ENCODE measurements at regions not wholly inside any gene's neighbourhood (a gene's known extent, or its start where the extent isn't known, plus 50 kb on each side); places are given as distances from the start of the nearest gene placed in this dataset.

DNA sequence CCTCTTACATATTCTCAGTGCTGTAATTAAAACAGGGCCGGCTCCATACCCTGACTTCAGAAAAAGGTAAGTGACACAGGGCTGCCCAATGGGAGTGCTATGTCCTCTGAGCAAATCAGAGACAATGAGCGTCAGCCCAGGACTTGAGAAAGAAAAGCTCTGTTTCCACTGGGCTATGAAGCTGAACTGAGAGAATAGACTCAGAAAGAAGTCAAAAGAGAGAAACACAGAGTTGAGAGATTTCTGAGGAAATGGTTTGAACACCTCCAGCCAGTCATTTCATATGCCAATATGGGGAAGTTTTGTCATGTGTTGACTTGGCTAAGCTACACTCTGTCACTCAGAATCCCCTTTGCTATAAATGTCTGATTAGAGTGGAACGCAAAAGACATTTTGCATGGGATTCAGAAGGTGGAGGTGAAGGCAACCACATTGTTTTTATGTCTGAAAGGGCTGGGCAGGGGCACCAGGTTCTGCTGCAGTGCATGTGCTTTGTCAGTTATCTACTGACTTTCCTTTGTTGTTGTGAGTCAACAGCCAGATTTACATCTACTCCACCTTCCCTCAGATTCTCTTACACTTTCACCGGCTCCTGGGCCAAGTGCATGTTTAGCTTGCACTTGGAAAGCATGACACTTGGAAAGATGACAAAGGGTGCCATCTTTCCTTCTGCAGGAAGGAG is 313.3 kb downstream of the DUSP6 start:
- BruUV-seq (replicated peaks), result no TSS peak

DNA sequence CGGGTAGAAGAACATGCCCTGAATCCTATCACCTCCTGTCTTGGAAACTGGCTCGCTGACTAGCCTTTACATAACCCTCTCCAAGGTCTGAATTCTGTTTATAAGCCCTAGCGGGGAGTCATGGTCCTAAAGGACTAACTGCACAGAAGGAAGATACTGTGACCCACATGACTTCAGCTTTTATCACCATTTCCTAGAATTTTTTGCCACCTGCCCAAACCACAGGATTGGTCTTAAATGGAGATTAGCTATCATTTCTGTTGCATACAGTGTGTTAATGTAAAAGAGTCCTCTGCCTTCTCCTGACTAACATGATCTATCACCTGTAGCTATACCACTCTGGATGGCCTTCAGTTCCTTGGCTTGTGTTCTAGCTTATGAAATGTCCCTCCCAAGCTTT is 319.2 kb downstream of the DUSP6 start:
- H3K27ac ChIP-seq (ENCODE audit: low read depth, low read length, poor library complexity, severe bottlenecking), result no peak overlapping the region
- H3K9me2 ChIP-seq (ENCODE audit: insufficient read depth, low read length), result no peaks in the 10 kb centered on the region
- H4K20me1 ChIP-seq (ENCODE audit: insufficient read depth, low read length), result no peaks in the 10 kb centered on the region
- ChIA-PET CTCF (ENCODE audit: unreplicated experiment) (interaction anchor here (0.5 kb wide), 1 partner anchor 1225 kb away, joined by 3 read pairs; no protein-coding TSS in a partner anchor), POLR2A (no interaction called here)
- H3K79me2 ChIP-seq (ENCODE audit: insufficient read depth, low read depth, low read length), result no peaks in the 10 kb centered on the region
- no peaks in the 10 kb centered on the region for H3K9me3 ChIP-seq (ENCODE audit: low read length)
- no peak overlapping the region for H3K4me3 ChIP-seq (ENCODE audit: low read depth, low read length, poor library complexity, severe bottlenecking)
- H3K4me1 ChIP-seq (ENCODE audit: insufficient read depth, low read length, poor library complexity, severe bottlenecking), result no peaks in the 10 kb centered on the region
- H3K4me2 ChIP-seq (ENCODE audit: low read length), result no peak overlapping the region
- intact Hi-C loops (cut with micrococcal nuclease; ENCODE audit: unreplicated experiment), result no loop called here
- TF ChIP-seq EZH2phosphoT487 (IDR thresholded peaks at IDR 0.05; ENCODE audit: borderline replicate concordance, low read depth, low read length), result no peak
- TF ChIP-seq, protein P1, sequence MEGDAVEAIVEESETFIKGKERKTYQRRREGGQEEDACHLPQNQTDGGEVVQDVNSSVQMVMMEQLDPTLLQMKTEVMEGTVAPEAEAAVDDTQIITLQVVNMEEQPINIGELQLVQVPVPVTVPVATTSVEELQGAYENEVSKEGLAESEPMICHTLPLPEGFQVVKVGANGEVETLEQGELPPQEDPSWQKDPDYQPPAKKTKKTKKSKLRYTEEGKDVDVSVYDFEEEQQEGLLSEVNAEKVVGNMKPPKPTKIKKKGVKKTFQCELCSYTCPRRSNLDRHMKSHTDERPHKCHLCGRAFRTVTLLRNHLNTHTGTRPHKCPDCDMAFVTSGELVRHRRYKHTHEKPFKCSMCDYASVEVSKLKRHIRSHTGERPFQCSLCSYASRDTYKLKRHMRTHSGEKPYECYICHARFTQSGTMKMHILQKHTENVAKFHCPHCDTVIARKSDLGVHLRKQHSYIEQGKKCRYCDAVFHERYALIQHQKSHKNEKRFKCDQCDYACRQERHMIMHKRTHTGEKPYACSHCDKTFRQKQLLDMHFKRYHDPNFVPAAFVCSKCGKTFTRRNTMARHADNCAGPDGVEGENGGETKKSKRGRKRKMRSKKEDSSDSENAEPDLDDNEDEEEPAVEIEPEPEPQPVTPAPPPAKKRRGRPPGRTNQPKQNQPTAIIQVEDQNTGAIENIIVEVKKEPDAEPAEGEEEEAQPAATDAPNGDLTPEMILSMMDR (conservative IDR thresholded peaks at IDR 0.05; ENCODE audit: low read length), result no peak
- no peak overlapping the region for H2AFZ ChIP-seq (ENCODE audit: low read length)
- H3K36me3 ChIP-seq (ENCODE audit: insufficient read depth, low read length), result no peaks in the 10 kb centered on the region
- no peak for DNase-seq (ENCODE audit: low spot score)
- no TSS peak for BruUV-seq (replicated peaks)

More for the DNA sequence above, 313.3 kb downstream of the DUSP6 start:
- ChIA-PET POLR2A (interaction anchor here (0.6 to 1.4 kb wide), 4 partner anchors 9 to 1940 kb away, joined by 3 to 4 read pairs (median 3); no protein-coding TSS in a partner anchor), CTCF (ENCODE audit: unreplicated experiment) (no interaction called here)
- H3K4me2 ChIP-seq (ENCODE audit: low read length), result no peak overlapping the region
- no peaks in the 10 kb centered on the region for H3K9me2 ChIP-seq (ENCODE audit: insufficient read depth, low read length)
- H3K4me1 ChIP-seq (ENCODE audit: insufficient read depth, low read length, poor library complexity, severe bottlenecking), result peaks cover 8% of the 10 kb centered on the region
- H2AFZ ChIP-seq (ENCODE audit: low read length), result no peak overlapping the region
- DNase-seq (ENCODE audit: low spot score), result no peak
- TF ChIP-seq EZH2phosphoT487 (IDR thresholded peaks at IDR 0.05; ENCODE audit: borderline replicate concordance, low read depth, low read length), result no peak
- TF ChIP-seq, protein P1 (conservative IDR thresholded peaks at IDR 0.05; ENCODE audit: low read length), result no peak
- H3K79me2 ChIP-seq (ENCODE audit: insufficient read depth, low read depth, low read length), result no peaks in the 10 kb centered on the region
- no peak overlapping the region for H3K4me3 ChIP-seq (ENCODE audit: low read depth, low read length, poor library complexity, severe bottlenecking)
- intact Hi-C loops (cut with micrococcal nuclease; ENCODE audit: unreplicated experiment), result no loop called here
- H4K20me1 ChIP-seq (ENCODE audit: insufficient read depth, low read length), result no peaks in the 10 kb centered on the region
- no peaks in the 10 kb centered on the region for H3K36me3 ChIP-seq (ENCODE audit: insufficient read depth, low read length)
- no peak overlapping the region for H3K27ac ChIP-seq (ENCODE audit: low read depth, low read length, poor library complexity, severe bottlenecking)
- no peaks in the 10 kb centered on the region for H3K9me3 ChIP-seq (ENCODE audit: low read length)

DNA sequence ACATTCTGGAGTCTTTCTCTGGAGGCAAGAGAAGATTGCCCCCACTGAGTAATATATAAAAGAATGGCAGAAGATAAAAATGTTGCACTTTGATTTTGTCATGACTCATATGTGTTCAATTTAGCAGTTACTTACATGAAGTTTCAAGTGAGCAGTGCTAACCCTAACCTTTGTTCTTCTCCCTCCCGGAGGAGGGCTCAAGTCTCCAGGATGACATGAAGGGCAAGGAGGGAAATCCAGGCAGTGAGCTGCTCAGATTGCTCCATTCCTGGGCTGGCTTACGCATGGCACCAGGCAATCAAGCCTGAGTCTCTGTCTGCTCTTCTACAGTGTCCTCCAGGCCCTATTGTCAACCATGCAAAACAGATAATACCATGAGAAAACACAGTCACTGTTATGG is 322.3 kb downstream of the DUSP6 start:
- no peak overlapping the region for H3K4me2 ChIP-seq (ENCODE audit: low read length)
- DNase-seq (ENCODE audit: low spot score), result no peak
- ChIA-PET CTCF (ENCODE audit: unreplicated experiment) (no interaction called here), POLR2A (interaction anchor here (0.6 to 1.3 kb wide), 2 partner anchors 9 to 579 kb away, joined by 3 read pairs; no protein-coding TSS in a partner anchor)
- intact Hi-C loops (cut with micrococcal nuclease; ENCODE audit: unreplicated experiment), result no loop called here
- no peak overlapping the region for H3K4me3 ChIP-seq (ENCODE audit: low read depth, low read length, poor library complexity, severe bottlenecking)
- H3K36me3 ChIP-seq (ENCODE audit: insufficient read depth, low read length), result no peaks in the 10 kb centered on the region
- H3K4me1 ChIP-seq (ENCODE audit: insufficient read depth, low read length, poor library complexity, severe bottlenecking), result no peaks in the 10 kb centered on the region
- no peaks in the 10 kb centered on the region for H3K9me2 ChIP-seq (ENCODE audit: insufficient read depth, low read length)
- H3K27ac ChIP-seq (ENCODE audit: low read depth, low read length, poor library complexity, severe bottlenecking), result no peak overlapping the region
- H3K9me3 ChIP-seq (ENCODE audit: low read length), result no peaks in the 10 kb centered on the region
- TF ChIP-seq, protein P1 (conservative IDR thresholded peaks at IDR 0.05; ENCODE audit: low read length), result no peak
- TF ChIP-seq EZH2phosphoT487 (IDR thresholded peaks at IDR 0.05; ENCODE audit: borderline replicate concordance, low read depth, low read length), result no peak
- no peaks in the 10 kb centered on the region for H3K79me2 ChIP-seq (ENCODE audit: insufficient read depth, low read depth, low read length)
- no TSS peak for BruUV-seq (replicated peaks)
- H4K20me1 ChIP-seq (ENCODE audit: insufficient read depth, low read length), result no peaks in the 10 kb centered on the region
- H2AFZ ChIP-seq (ENCODE audit: low read length), result no peak overlapping the region
